ENCODE measurements at regions not wholly inside any gene's neighbourhood (a gene's known extent, or its start where the extent isn't known, plus 50 kb on each side); places are given as distances from the start of the nearest gene placed in this dataset.

- whole genome bisulfite sequencing, 2 experiments (ENCODE audit: extremely low coverage in 1 of 2, insufficient coverage in 1 of 2, insufficient read length in 1 of 2, insufficient replicate concordance in 2 of 2, low coverage in 1 of 2, low lambda C conversion rate in 2 of 2, missing lambda C conversion rate in 1 of 2), result 80% methylated on average over 2 of the region's 2 CpGs; no CpG with 5 or more reads in 1 of the 2 experiments
- no peaks in the 10 kb centered on the region for H3K79me1 ChIP-seq (ENCODE audit: low read depth, low read length)
- TF ChIP-seq RAD21 (IDR thresholded peaks at IDR 0.05 in 1 of 2, conservative IDR thresholded peaks at IDR 0.05 in 1 of 2; ENCODE audit: low read depth in 2 of 2, low read length in 2 of 2), result no peak
- TF ChIP-seq MAFK (IDR thresholded peaks at IDR 0.05; ENCODE audit: low read depth, low read length), result no peak
These were observed 236.2 kb downstream of the ZPLD1 start for GRCh38 chr3:102670986-102671385.

More at GRCh38 chr3:102670986-102671385, 236.2 kb downstream of the ZPLD1 start:
- Histone ChIP-seq H2AFZ (ENCODE audit: low read length) (no peak overlapping the region), H4K8ac (ENCODE audit: extremely low read depth, insufficient read depth, low read length) (no peak overlapping the region), H3K14ac (ENCODE audit: insufficient read length) (no peak overlapping the region), H3K4me1 (replicated peaks in 1 of 4; ENCODE audit: control insufficient read depth in 3 of 4, insufficient read depth in 4 of 4, low read length in 3 of 4) (peaks cover 0 to 4% (median 2%) of the 10 kb centered on the region in 4 experiments; a peak in 4 of 7 replicates), H3K36me3 (ENCODE audit: control insufficient read depth in 2 of 4, insufficient read depth in 4 of 4, low read length in 3 of 4) (no peaks in the 10 kb centered on the region), H3K56ac (replicated peaks; ENCODE audit: insufficient read length, low read depth, low read length) (no peak overlapping the region), H3K18ac (ENCODE audit: extremely low read depth, low read length) (no peak overlapping the region), H2BK15ac (ENCODE audit: low read length) (no peak overlapping the region), H2BK12ac (ENCODE audit: low read depth, low read length) (no peak overlapping the region), H3K79me2 (ENCODE audit: control insufficient read depth in 1 of 2, insufficient read depth in 2 of 2, low read length in 2 of 2) (no peaks in the 10 kb centered on the region), H2AK5ac (ENCODE audit: low read depth, low read length) (no peak overlapping the region), H4K20me1 (replicated peaks in 1 of 2; ENCODE audit: control insufficient read depth in 1 of 2, insufficient read depth in 2 of 2, low read length in 2 of 2) (no peaks in the 10 kb centered on the region), H3K9me3 (ENCODE audit: insufficient read depth in 2 of 2, low read depth in 1 of 2, low read length in 1 of 2) (no peaks in the 10 kb centered on the region), H2BK5ac (ENCODE audit: low read depth, low read length) (no peak overlapping the region), H3K23ac (ENCODE audit: insufficient read length) (no peak overlapping the region), H3K4me2 (ENCODE audit: insufficient read depth in 1 of 2, low read depth in 2 of 2, low read length in 2 of 2) (no peak overlapping the region), H3K27me3 (replicated peaks in 1 of 4; ENCODE audit: control insufficient read depth in 3 of 4, extremely low read depth in 1 of 4, insufficient read depth in 3 of 4, low read length in 3 of 4) (no peaks in the 10 kb centered on the region), H2BK120ac (replicated peaks; ENCODE audit: low read depth, low read length) (no peak overlapping the region), H4K91ac (replicated peaks; ENCODE audit: insufficient read length, low read length) (no peak overlapping the region), H3K9ac (replicated peaks in 1 of 4; ENCODE audit: extremely low read depth in 1 of 4, low read depth in 3 of 4, low read length in 3 of 4) (no peak overlapping the region), H3K4ac (replicated peaks; ENCODE audit: insufficient read length, low read depth, low read length) (no peak overlapping the region), H3K27ac (ENCODE audit: low read depth, low read length) (no peak overlapping the region), H3K23me2 (ENCODE audit: low read depth, low read length) (no peaks in the 10 kb centered on the region), H2BK20ac (ENCODE audit: low read length) (no peak overlapping the region), H4K5ac (ENCODE audit: insufficient read length, low read depth, low read length) (no peak overlapping the region), H3K4me3 (ENCODE audit: extremely low read depth in 1 of 4, insufficient read depth in 2 of 4, low read depth in 3 of 4, low read length in 4 of 4) (no peak overlapping the region)
- no peak for FAIRE-seq
- no peak for DNase-seq (ENCODE audit: low read depth in 1 of 2, low spot score in 2 of 2)
- CTCF ChIA-PET (ENCODE audit: partially characterized antibody), result interaction anchor here (0.7 to 5.8 kb wide), 10 partner anchors 9 to 739 kb away, joined by 3 to 78 read pairs (median 3); no protein-coding TSS in a partner anchor
- POLR2A ChIA-PET (ENCODE audit: partially characterized antibody), result no interaction called here
